GM12874 (cell line): ENCODE measurements at regions not wholly inside any gene's neighbourhood (a gene's known extent, or its start where the extent isn't known, plus 50 kb on each side); places are given as distances from the start of the nearest gene placed in this dataset.

Experiments used
- TF ChIP-seq, protein P1 (sequence below): IDR thresholded peaks from 2 replicates; pipeline ENCODE4 v1.5.1; 2011; ENCODE audit warnings: low read depth, mild to moderate bottlenecking, control low read depth, low read length, moderate library complexity; ENCODE audit not compliant: insufficient read depth

DNA sequence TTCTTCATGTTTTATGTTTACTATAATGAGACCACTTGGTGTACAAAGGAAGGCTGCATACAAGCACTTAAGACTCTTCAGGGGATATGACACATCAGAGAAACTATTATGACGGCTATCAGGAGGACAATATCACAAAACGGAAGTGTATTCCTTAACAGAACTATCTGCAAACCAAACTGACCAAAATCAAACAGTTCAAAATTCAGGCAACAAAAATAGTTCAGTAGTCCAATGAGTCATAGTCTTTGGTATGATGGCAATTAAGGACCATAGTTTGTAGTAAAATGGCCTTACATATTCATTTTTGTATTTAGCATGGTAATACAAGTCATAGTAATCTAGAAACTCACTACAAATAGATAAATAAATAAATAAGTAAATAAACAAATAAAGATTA, 1638.7 kb upstream of the SEL1L start:
- TF ChIP-seq, protein P1, sequence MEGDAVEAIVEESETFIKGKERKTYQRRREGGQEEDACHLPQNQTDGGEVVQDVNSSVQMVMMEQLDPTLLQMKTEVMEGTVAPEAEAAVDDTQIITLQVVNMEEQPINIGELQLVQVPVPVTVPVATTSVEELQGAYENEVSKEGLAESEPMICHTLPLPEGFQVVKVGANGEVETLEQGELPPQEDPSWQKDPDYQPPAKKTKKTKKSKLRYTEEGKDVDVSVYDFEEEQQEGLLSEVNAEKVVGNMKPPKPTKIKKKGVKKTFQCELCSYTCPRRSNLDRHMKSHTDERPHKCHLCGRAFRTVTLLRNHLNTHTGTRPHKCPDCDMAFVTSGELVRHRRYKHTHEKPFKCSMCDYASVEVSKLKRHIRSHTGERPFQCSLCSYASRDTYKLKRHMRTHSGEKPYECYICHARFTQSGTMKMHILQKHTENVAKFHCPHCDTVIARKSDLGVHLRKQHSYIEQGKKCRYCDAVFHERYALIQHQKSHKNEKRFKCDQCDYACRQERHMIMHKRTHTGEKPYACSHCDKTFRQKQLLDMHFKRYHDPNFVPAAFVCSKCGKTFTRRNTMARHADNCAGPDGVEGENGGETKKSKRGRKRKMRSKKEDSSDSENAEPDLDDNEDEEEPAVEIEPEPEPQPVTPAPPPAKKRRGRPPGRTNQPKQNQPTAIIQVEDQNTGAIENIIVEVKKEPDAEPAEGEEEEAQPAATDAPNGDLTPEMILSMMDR: no peak

DNA sequence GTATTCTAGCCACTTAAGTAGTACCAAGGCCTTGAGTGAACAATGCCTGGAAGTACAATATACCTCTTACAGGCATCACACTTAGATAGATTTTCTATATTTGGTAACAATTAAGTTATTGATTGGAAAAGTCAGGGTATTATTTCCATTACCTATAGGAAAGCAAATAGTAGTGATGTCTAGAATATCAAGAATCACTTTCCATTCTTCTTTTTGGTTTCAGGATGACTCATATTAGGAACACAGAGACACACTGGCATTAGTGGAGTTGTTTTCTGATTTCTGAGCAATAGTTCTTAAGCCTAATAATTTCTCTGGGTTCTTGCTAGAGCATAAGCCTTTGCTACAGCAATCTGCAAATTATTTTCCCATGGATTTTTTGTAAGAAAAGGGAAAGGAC, 1640.0 kb upstream of the SEL1L start:
- TF ChIP-seq, protein P1: no peak

DNA sequence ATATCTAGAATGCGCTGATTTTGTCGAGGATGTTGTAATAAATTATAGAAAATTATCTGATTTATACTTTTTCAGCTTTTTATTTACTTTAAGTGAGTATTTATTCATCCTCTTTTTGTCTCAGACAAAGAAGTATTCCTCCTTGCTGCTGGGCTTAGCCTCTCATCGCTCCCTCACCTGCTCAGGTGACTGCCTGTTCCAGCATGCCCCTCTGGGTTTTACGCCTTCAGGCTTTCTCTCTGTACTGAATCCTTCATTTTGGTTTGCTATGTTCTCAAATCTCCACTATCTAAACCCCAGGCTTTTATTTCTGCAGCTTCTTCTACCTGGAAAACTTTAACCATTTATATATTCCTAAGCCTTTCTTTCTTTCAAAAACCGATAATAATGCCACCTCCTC, 1650.9 kb upstream of the SEL1L start:
- TF ChIP-seq, protein P1: no peak

DNA sequence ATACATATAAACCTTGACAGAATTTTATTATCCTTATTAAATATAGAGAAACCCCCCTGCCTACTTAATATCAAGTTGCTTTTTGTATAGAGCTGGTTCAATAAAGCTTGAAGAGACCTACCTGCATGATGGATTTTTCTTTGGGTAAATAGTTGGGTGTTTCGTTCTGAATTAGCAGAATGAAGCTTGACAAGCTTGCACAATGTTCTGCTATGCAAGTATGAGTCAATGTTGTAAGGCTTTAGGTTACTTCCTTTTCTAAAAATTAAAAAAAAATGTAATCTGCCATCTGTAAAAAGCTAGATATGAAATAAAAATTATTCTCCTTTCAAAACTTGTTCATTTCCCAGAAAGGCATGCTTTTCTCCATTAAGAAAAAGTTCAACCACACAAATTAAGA, 1662.6 kb upstream of the SEL1L start:
- TF ChIP-seq, protein P1: no peak

DNA sequence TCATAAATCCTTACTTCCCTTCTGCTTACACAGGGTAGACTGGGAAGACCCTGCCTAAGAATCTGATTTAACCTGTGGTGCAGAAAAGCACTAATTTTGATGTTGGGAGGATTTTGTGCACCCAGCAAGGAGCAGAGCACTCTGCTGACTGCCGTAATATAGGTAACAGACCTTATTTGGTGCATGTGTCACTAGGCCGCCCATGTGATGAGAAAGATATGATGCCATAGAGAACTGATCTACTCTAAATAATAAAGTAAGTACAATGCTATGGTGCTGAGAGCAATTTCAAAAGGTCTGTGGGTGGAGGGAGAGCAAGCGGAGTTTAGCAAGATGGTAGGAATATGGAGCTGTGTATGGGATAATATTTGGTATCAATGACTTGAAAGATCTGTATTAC, 1663.6 kb upstream of the SEL1L start:
- TF ChIP-seq, protein P1: no peak

DNA sequence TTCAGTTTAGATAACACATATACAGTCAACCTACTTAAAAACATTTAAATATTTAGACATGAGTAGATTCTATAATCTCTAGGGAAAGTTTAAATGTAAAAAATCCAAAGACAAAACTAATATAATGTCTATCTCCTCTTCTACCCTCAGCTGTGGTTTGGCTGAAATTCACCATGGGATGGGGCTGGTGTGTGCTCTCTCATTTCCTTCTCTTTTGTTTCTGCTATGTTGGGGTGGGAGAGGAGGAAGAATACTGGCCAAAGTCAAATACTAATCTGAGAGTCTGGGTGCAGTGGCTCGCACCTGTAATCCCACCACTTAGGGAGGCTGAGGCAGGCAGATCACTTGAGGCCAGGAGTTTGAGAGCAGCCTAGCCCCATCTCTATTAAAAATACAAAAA, 1673.9 kb upstream of the SEL1L start:
- TF ChIP-seq, protein P1: no peak

DNA sequence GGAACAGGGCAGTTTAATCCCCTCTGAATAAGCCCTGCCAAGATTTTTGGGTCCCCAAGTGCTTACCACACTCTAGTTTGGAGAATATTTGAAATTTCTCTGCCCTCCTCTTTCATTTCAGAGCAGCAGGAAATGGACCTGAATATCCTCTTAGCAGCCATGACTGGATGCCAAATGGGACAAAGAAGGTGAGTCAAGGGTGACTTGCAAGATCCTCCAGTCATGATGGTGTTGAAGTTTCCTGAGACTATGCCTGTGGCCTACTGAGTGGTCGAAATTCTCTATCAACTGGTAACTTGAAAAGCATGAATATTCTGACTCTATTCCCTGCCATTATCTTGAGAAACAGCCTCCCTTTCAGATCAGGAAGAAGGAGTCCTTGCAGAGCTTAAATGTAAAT, 1674.7 kb upstream of the SEL1L start:
- TF ChIP-seq, protein P1: no peak

DNA sequence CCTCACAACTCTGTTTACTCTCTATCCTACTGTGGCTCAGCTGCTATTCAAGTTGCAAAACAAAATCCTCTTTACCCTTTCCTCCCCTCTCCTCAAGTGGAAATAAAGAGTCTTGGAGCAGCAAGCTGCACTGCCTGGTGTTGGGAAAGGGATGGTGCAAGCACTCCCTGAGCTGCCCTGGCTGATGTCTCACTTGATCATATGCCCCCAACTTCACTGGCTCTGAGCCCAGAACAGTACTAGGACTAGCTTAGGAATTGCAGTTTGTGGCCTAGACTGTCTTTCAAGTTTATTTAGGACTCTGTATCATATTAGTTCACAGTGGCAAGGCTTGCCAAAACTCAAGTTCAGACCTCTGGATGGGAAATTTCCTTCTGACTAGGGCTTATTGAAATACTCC, 1683.8 kb upstream of the SEL1L start:
- TF ChIP-seq, protein P1: no peak
